COLO668 (cell line): ENCODE measurements at regions not wholly inside any gene's neighbourhood (a gene's known extent, or its start where the extent isn't known, plus 50 kb on each side); places are given as distances from the start of the nearest gene placed in this dataset.
A peak's percentile ranks its signal among the peaks of the same experiment; 100 is the strongest.
"Not testable (repeated sequence)": the region's sequence is repeated elsewhere in the genome, so short reads cannot be mapped to it uniquely, and the experiment has no call there.

ENCODE experiments used
- DNase-seq: peaks from one replicate; lab custom pipeline; 2025; ENCODE audit not compliant: unreplicated experiment; lab: John Stamatoyannopoulos, UW

GRCh38 chr6:134678436-134678889 lies 271.4 kb downstream of the ALDH8A1 start:
- no peak for DNase-seq

GRCh38 chr6:134676307-134677281 lies 273.3 kb downstream of the ALDH8A1 start:
- DNase-seq: peak; percentile 8

GRCh38 chr6:134675110-134676054 lies 274.5 kb downstream of the ALDH8A1 start:
- peak; percentile 49 for DNase-seq

GRCh38 chr6:134674562-134674961 lies 275.3 kb downstream of the ALDH8A1 start:
- DNase-seq: no peak

- DNase-seq: no peak
Observed at GRCh38 chr6:134669485-134669884, 280.4 kb downstream of the ALDH8A1 start.

GRCh38 chr6:134667111-134667510 lies 282.8 kb downstream of the ALDH8A1 start:
- no peak for DNase-seq

- DNase-seq: no peak
Observed at GRCh38 chr6:134666125-134666524, 283.8 kb downstream of the ALDH8A1 start.

GRCh38 chr6:134665029-134665723 lies 284.7 kb downstream of the ALDH8A1 start:
- no peak for DNase-seq

GRCh38 chr6:134663800-134664535 lies 285.9 kb downstream of the ALDH8A1 start:
- DNase-seq: no peak

GRCh38 chr6:134663356-134663755 lies 286.5 kb downstream of the ALDH8A1 start:
- no peak for DNase-seq

- DNase-seq: no peak
Observed at GRCh38 chr6:134662077-134662700, 287.7 kb downstream of the ALDH8A1 start.

- not testable (repeated sequence) for DNase-seq
Observed at GRCh38 chr6:134659885-134660284, 290.0 kb downstream of the ALDH8A1 start.

GRCh38 chr6:134658596-134658995 lies 291.3 kb downstream of the ALDH8A1 start:
- no peak for DNase-seq

GRCh38 chr6:134657751-134658527 lies 292.0 kb downstream of the ALDH8A1 start:
- DNase-seq: no peak

- no peak for DNase-seq
Observed at GRCh38 chr6:134657343-134657742, 292.6 kb downstream of the ALDH8A1 start.

GRCh38 chr6:134654751-134655150 lies 295.1 kb downstream of the ALDH8A1 start:
- DNase-seq: no peak

GRCh38 chr6:134651519-134651918 lies 298.4 kb downstream of the ALDH8A1 start:
- no peak for DNase-seq

- DNase-seq: no peak
Observed at GRCh38 chr6:134647861-134648260, 302.0 kb downstream of the ALDH8A1 start.

- no peak for DNase-seq
Observed at GRCh38 chr6:134642819-134643218, 307.1 kb downstream of the ALDH8A1 start.
